IMR-90 (cell line): ENCODE measurements at regions not wholly inside any gene's neighbourhood (a gene's known extent, or its start where the extent isn't known, plus 50 kb on each side); places are given as distances from the start of the nearest gene placed in this dataset.

ENCODE experiments used
- ATAC-seq: fragments of 200-7000 bp; cut with Tn5 transposase; 2 replicates; pipeline ENCODE4 v1.9.1; 2020; ENCODE audit warnings: low read depth, mild to moderate bottlenecking, moderate library complexity
- BruUV-seq: library from RNA; stranded (reverse); fragments of 400-500 nt; replicated peaks from 2 replicates; lab custom pipeline; 2021; lab: Mats Ljungman, UMichigan
- CTCF ChIA-PET: fragments of 300-600 bp; formaldehyde crosslinking; extraction: SDS; loops from one replicate; lab custom pipeline; 2021; ENCODE audit warnings: antibody characterized with exemption; lab: Yijun Ruan, JAX
- POLR2A ChIA-PET: fragments of 300-600 bp; sonication (Branson Sonifier 250); formaldehyde crosslinking; loops from one replicate; lab custom pipeline; 2022; ENCODE audit warnings: antibody characterized with exemption; ENCODE audit not compliant: unreplicated experiment; lab: Charles Lee
- DNase-seq: peaks from one replicate; pipeline ENCODE4 v3.0.0; 2013
- H2AFZ ChIP-seq: replicated peaks from 2 replicates; pipeline ENCODE3; 2013; ENCODE audit warnings: low read length, mild to moderate bottlenecking; ENCODE audit not compliant: poor library complexity
- H2AK5ac ChIP-seq: 2 replicates; pipeline ENCODE4 v1.6.1; 2013; ENCODE audit warnings: low read depth, low read length, inconsistent platforms
- H2AK9ac ChIP-seq: replicated peaks from 2 replicates; pipeline ENCODE3; 2013; ENCODE audit warnings: mild to moderate bottlenecking, low read depth, low read length, moderate library complexity; ENCODE audit not compliant: poor library complexity
- H2BK120ac ChIP-seq: 2 replicates; pipeline ENCODE4 v1.6.1; 2013; ENCODE audit warnings: low read depth, low read length, inconsistent platforms
- H2BK15ac ChIP-seq: 3 replicates; pipeline ENCODE4 v1.6.1; 2013; ENCODE audit warnings: low read depth, low read length, inconsistent platforms
- H2BK20ac ChIP-seq: 2 replicates; pipeline ENCODE4 v1.6.1; 2013; ENCODE audit warnings: low read depth, mild to moderate bottlenecking, inconsistent platforms, low read length, moderate library complexity
- H2BK5ac ChIP-seq: 2 replicates; pipeline ENCODE4 v1.6.1; 2013; ENCODE audit warnings: mild to moderate bottlenecking, low read depth, low read length, inconsistent platforms; ENCODE audit not compliant: poor library complexity, severe bottlenecking
- H3K14ac ChIP-seq: replicated peaks from 2 replicates; pipeline ENCODE4 v1.6.1; 2013; ENCODE audit warnings: low read depth, low read length, inconsistent platforms
- H3K18ac ChIP-seq: 2 replicates; pipeline ENCODE4 v1.6.1; 2013; ENCODE audit warnings: low read depth, low read length, control low read depth
- H3K23ac ChIP-seq: 2 replicates; pipeline ENCODE4 v1.6.1; 2013; ENCODE audit warnings: low read depth, low read length, inconsistent platforms
- H3K27ac ChIP-seq: 2 replicates; pipeline ENCODE4 v1.5.1; 2013; ENCODE audit warnings: mild to moderate bottlenecking, control low read depth, low read length; ENCODE audit not compliant: insufficient read depth
- H3K27me3 ChIP-seq: 2 replicates; pipeline ENCODE4 v1.6.1; 2013; ENCODE audit warnings: low read length; ENCODE audit not compliant: control insufficient read depth, insufficient read depth
- H3K36me3 ChIP-seq: 2 replicates; pipeline ENCODE4 v1.6.1; 2013; ENCODE audit warnings: low read length, mixed read lengths; ENCODE audit not compliant: control insufficient read depth, insufficient read depth
- H3K4ac ChIP-seq: 2 replicates; pipeline ENCODE4 v1.6.1; 2013; ENCODE audit warnings: low read depth, low read length, inconsistent platforms
- H3K4me1 ChIP-seq: 2 replicates; pipeline ENCODE4 v1.6.1; 2013; ENCODE audit warnings: low read length, mixed read lengths; ENCODE audit not compliant: control insufficient read depth, insufficient read depth
- H3K4me2 ChIP-seq: 2 replicates; pipeline ENCODE4 v1.6.1; 2013; ENCODE audit warnings: low read depth, mild to moderate bottlenecking, control low read depth, low read length, moderate library complexity
- H3K4me3 ChIP-seq: 2 replicates; pipeline ENCODE4 v1.5.1; 2013; ENCODE audit warnings: low read depth, mild to moderate bottlenecking, control low read depth, low read length, moderate library complexity; ENCODE audit not compliant: insufficient read depth
- H3K56ac ChIP-seq: 2 replicates; pipeline ENCODE4 v1.6.1; 2013; ENCODE audit warnings: low read length, inconsistent platforms; ENCODE audit not compliant: insufficient read depth; ENCODE audit errors: extremely low read depth
- H3K79me1 ChIP-seq, 2 experiments: 2 replicates each; pipeline ENCODE4 v1.6.1; 2013; ENCODE audit warnings: low read length in 2 of 2, inconsistent platforms in 1 of 2, low read depth in 1 of 2
- H3K9ac ChIP-seq: 2 replicates; pipeline ENCODE4 v1.6.1; 2013; ENCODE audit warnings: low read depth, low read length, control low read depth
- H3K9me1 ChIP-seq: 2 replicates; pipeline ENCODE4 v1.6.1; 2013; ENCODE audit warnings: low read length, inconsistent platforms; ENCODE audit not compliant: insufficient read depth
- H3K9me3 ChIP-seq: 2 replicates; pipeline ENCODE4 v1.6.1; 2013; ENCODE audit warnings: low read length; ENCODE audit not compliant: control insufficient read depth, insufficient read depth
- H4K20me1 ChIP-seq: 2 replicates; pipeline ENCODE4 v1.6.1; 2013; ENCODE audit warnings: low read length, inconsistent platforms; ENCODE audit not compliant: insufficient read depth
- H4K5ac ChIP-seq: 2 replicates; pipeline ENCODE4 v1.6.1; 2013; ENCODE audit warnings: mild to moderate bottlenecking, low read depth, low read length, control low read depth
- H4K8ac ChIP-seq, 2 experiments: 2 replicates each; pipeline ENCODE4 v1.6.1; 2013; ENCODE audit warnings: low read depth in 2 of 2, low read length in 2 of 2, control low read depth in 1 of 2, inconsistent platforms in 1 of 2
- H4K91ac ChIP-seq: 2 replicates; pipeline ENCODE4 v1.6.1; 2013; ENCODE audit warnings: low read depth, low read length, inconsistent platforms; ENCODE audit not compliant: insufficient read depth
- BHLHE40 ChIP-seq: fragments of 150-350 bp; IDR thresholded peaks from 2 replicates; pipeline ENCODE4 v1.6.1; 2016; ENCODE audit warnings: mild to moderate bottlenecking, low read depth, low read length
- CEBPB ChIP-seq: IDR thresholded peaks from 2 replicates; pipeline ENCODE4 v1.6.1; 2012; ENCODE audit warnings: low read depth, low read length, improper control_type of control experiment
- CHD1 ChIP-seq: IDR thresholded peaks from 2 replicates; pipeline ENCODE4 v1.6.1; 2012; ENCODE audit warnings: low read depth, low read length, improper control_type of control experiment
- CTCF ChIP-seq: conservative IDR thresholded peaks from 2 replicates; pipeline ENCODE4 v1.5.1; 2012; ENCODE audit warnings: mild to moderate bottlenecking, low read depth, low read length, improper control_type of control experiment
- MAFK ChIP-seq: IDR thresholded peaks from 2 replicates; pipeline ENCODE4 v1.6.1; 2012; ENCODE audit warnings: low read depth, low read length, improper control_type of control experiment
- MAZ ChIP-seq: IDR thresholded peaks from 2 replicates; pipeline ENCODE4 v1.6.1; 2012; ENCODE audit warnings: low read depth, mild to moderate bottlenecking, low read length, improper control_type of control experiment, moderate library complexity, borderline replicate concordance
- MXI1 ChIP-seq: IDR thresholded peaks from 2 replicates; pipeline ENCODE4 v1.6.1; 2012; ENCODE audit warnings: low read depth, mild to moderate bottlenecking, low read length, moderate library complexity, borderline replicate concordance
- NFE2L2 ChIP-seq: fragments of 150-350 bp; IDR thresholded peaks from 2 replicates; pipeline ENCODE4 v1.6.1; 2016; ENCODE audit warnings: low read depth, mild to moderate bottlenecking, low read length
- POLR2A ChIP-seq: IDR thresholded peaks from 2 replicates; pipeline ENCODE4 v1.6.1; 2012; ENCODE audit warnings: mild to moderate bottlenecking, low read depth, low read length
- SMC3 ChIP-seq: fragments of 150-350 bp; IDR thresholded peaks from 2 replicates; pipeline ENCODE4 v1.6.1; 2016; ENCODE audit warnings: low read depth, mild to moderate bottlenecking, antibody characterized with exemption, low read length, moderate library complexity
- WGBS, 2 experiments: methylation state at CpG; one replicate each; pipeline versions ENCODE4 v1.1.5 to v1.1.7; 2013; ENCODE audit warnings: missing lambda C conversion rate in 2 of 2; ENCODE audit not compliant: insufficient read length in 1 of 2; ENCODE audit errors: extremely low coverage in 2 of 2; 5-methylcytosine and 5-hydroxymethylcytosine counted together
- dilution Hi-C: fragments of 300-500 bp; cut with HindIII; formaldehyde crosslinking; loops from one replicate; pipeline ENCODE4 v1.14.3; 2018; ENCODE audit warnings: low sequenced_read_pairs; ENCODE audit not compliant: unreplicated experiment
- in situ Hi-C: fragments of 300-500 bp; cut with MboI; formaldehyde crosslinking; loops from 3 replicates; pipeline ENCODE4 v1.14.3; 2019; ENCODE audit warnings: low sequenced_read_pairs, inconsistent platforms, mixed read lengths
- intact Hi-C: fragments of 100-400 bp; cut with micrococcal nuclease; formaldehyde crosslinking; loops from 2 replicates; pipeline ENCODE4 v1.10.0; 2022
- TF ChIP-seq, protein P1 (sequence below): fragments of 150-350 bp; IDR thresholded peaks from 2 replicates; pipeline ENCODE4 v1.6.1; 2017; ENCODE audit warnings: mild to moderate bottlenecking, antibody characterized with exemption, low read length, low read depth
- TF ChIP-seq, protein P2 (sequence below): fragments of 150-350 bp; IDR thresholded peaks from 2 replicates; pipeline ENCODE4 v1.6.1; 2016; ENCODE audit warnings: low read depth, mild to moderate bottlenecking, low read length, moderate library complexity, borderline replicate concordance

DNA sequence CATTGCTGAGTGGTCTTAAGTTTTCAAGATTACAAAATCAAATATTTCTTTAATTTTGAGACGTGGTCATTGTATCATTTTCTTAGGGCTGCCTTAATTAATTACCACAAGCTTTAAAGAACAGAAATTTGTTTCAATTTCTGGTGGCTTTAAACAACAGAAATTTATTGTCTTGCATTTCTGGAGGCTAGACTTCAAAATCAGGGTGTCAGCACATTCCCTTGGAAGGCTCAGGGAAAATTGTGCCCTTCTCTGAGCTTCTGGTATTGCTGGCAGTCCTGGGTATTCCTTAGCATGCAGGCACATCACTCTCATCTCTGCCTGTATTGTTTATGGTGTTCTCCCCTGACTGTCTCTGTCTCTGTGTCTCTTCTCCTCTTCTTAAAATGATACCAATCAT lies 76.0 kb upstream of the PCSK2 start:
- WGBS, 2 experiments, result no CpG with 5 or more reads among the region's 1 CpG
- BruUV-seq, result no TSS peak
- Histone ChIP-seq H2AK9ac (no peak overlapping the region), H3K9me1 (no peaks in the 10 kb centered on the region), H3K79me1 (no peaks in the 10 kb centered on the region), H3K14ac (no peak overlapping the region), H2BK5ac (no peak overlapping the region), H3K4ac (no peak overlapping the region), H3K27me3 (no peaks in the 10 kb centered on the region), H4K8ac (no peak overlapping the region), H3K36me3 (no peaks in the 10 kb centered on the region), H3K18ac (no peak overlapping the region), H2BK15ac (no peak overlapping the region), H4K20me1 (no peaks in the 10 kb centered on the region), H3K4me2 (no peak overlapping the region), H4K5ac (no peak overlapping the region), H3K4me1 (no peaks in the 10 kb centered on the region), H4K91ac (no peak overlapping the region), H3K9me3 (no peaks in the 10 kb centered on the region; the same call in 1 of the 2 replicates), H2AFZ (no peak overlapping the region), H2AK5ac (no peak overlapping the region), H3K27ac (no peak overlapping the region), H3K56ac (no peak overlapping the region), H3K23ac (no peak overlapping the region), H2BK20ac (no peak overlapping the region), H3K9ac (no peak overlapping the region), H2BK120ac (no peak overlapping the region), H3K4me3 (no peak overlapping the region)
- POLR2A ChIA-PET, result no interaction called here
- in situ Hi-C loops, result no loop called here
- dilution Hi-C loops, result no loop called here
- CTCF ChIA-PET, result no interaction called here
- TF ChIP-seq CTCF, result no peak
- TF ChIP-seq MAZ, result no peak
- TF ChIP-seq MAFK, result no peak
- TF ChIP-seq NFE2L2, result no peak
- TF ChIP-seq, protein P1, sequence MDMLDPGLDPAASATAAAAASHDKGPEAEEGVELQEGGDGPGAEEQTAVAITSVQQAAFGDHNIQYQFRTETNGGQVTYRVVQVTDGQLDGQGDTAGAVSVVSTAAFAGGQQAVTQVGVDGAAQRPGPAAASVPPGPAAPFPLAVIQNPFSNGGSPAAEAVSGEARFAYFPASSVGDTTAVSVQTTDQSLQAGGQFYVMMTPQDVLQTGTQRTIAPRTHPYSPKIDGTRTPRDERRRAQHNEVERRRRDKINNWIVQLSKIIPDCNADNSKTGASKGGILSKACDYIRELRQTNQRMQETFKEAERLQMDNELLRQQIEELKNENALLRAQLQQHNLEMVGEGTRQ, result no peak
- TF ChIP-seq, protein P2, sequence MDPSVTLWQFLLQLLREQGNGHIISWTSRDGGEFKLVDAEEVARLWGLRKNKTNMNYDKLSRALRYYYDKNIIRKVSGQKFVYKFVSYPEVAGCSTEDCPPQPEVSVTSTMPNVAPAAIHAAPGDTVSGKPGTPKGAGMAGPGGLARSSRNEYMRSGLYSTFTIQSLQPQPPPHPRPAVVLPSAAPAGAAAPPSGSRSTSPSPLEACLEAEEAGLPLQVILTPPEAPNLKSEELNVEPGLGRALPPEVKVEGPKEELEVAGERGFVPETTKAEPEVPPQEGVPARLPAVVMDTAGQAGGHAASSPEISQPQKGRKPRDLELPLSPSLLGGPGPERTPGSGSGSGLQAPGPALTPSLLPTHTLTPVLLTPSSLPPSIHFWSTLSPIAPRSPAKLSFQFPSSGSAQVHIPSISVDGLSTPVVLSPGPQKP, result no peak
- TF ChIP-seq POLR2A, result no peak
- no peak for TF ChIP-seq CEBPB
- no peak for TF ChIP-seq MXI1
- no peak for TF ChIP-seq BHLHE40
- TF ChIP-seq CHD1, result no peak
- no peak for TF ChIP-seq SMC3
- DNase-seq, result no peak
- intact Hi-C loops, result no loop called here
- no peak for ATAC-seq
